Pulmonary artery endothelial cell (primary cell): ENCODE measurements at regions not wholly inside any gene's neighbourhood (a gene's known extent, or its start where the extent isn't known, plus 50 kb on each side); places are given as distances from the start of the nearest gene placed in this dataset.

Source experiments
- DNase-seq: peaks from one replicate; pipeline ENCODE4 v3.0.0-alpha.2; 2011; ENCODE audit warnings: low read depth, low spot score

GRCh38 chr6:6912817-6913744 is 194.7 kb upstream of the RREB1 start:
- no peak for DNase-seq

GRCh38 chr6:6915219-6915618 is 192.5 kb upstream of the RREB1 start:
- no peak for DNase-seq

GRCh38 chr6:6915813-6916547 is 191.8 kb upstream of the RREB1 start:
- no peak for DNase-seq

GRCh38 chr6:6916598-6916997 is 191.2 kb upstream of the RREB1 start:
- DNase-seq = no peak

- DNase-seq = peak; percentile 8
These were observed 189.4 kb upstream of the RREB1 start for GRCh38 chr6:6918216-6918983.

GRCh38 chr6:6919173-6919572 is 188.6 kb upstream of the RREB1 start:
- no peak for DNase-seq

- DNase-seq = no peak
These were observed 187.4 kb upstream of the RREB1 start for GRCh38 chr6:6920114-6920986.

- DNase-seq = no peak
These were observed 186.8 kb upstream of the RREB1 start for GRCh38 chr6:6920987-6921313.

GRCh38 chr6:6922166-6922565 is 185.6 kb upstream of the RREB1 start:
- no peak for DNase-seq

- DNase-seq = no peak
These were observed 184.2 kb upstream of the RREB1 start for GRCh38 chr6:6923605-6924004.

- no peak for DNase-seq
These were observed 183.1 kb upstream of the RREB1 start for GRCh38 chr6:6924708-6925107.

- no peak for DNase-seq
These were observed 182.2 kb upstream of the RREB1 start for GRCh38 chr6:6925391-6926164.

- DNase-seq = no peak
These were observed 180.9 kb upstream of the RREB1 start for GRCh38 chr6:6926856-6927255.

- no peak for DNase-seq
These were observed 180.0 kb upstream of the RREB1 start for GRCh38 chr6:6927521-6928361.

GRCh38 chr6:6930223-6930880 is 177.4 kb upstream of the RREB1 start:
- no peak for DNase-seq

- DNase-seq = no peak
These were observed 176.4 kb upstream of the RREB1 start for GRCh38 chr6:6931071-6932025.

GRCh38 chr6:6932341-6932740 is 175.4 kb upstream of the RREB1 start:
- DNase-seq = no peak

GRCh38 chr6:6932968-6933367 is 174.8 kb upstream of the RREB1 start:
- no peak for DNase-seq
